Uterus (tissue), 3 donors: ENCODE measurements at regions not wholly inside any gene's neighbourhood (a gene's known extent, or its start where the extent isn't known, plus 50 kb on each side); places are given as distances from the start of the nearest gene placed in this dataset.

Source experiments
- DNase-seq, 2 donors: peaks; one replicate each; pipeline ENCODE4 v3.0.0-alpha.2; 2019 to 2020
- H3K27ac ChIP-seq, 2 donors: fragments of 200-600 bp; sonication (generic); 1 replicate in 1 of 2; 2 replicates in 1 of 2; pipeline ENCODE4 v1.5.1; 2016 to 2018
- H3K27me3 ChIP-seq, 2 donors: fragments of 200-600 bp; sonication (generic); one replicate each; pipeline ENCODE4 v1.5.1; 2018 to 2019; ENCODE audit warnings: control low read depth in 1 of 2
- H3K36me3 ChIP-seq, 2 donors: fragments of 200-600 bp; sonication (generic); one replicate each; pipeline ENCODE4 v1.5.1; 2019; ENCODE audit warnings: control low read depth in 1 of 2
- H3K4me1 ChIP-seq, 2 donors: fragments of 200-600 bp; sonication (generic); one replicate each; pipeline ENCODE4 v1.5.1; 2018 to 2019; ENCODE audit warnings: control low read depth in 1 of 2
- H3K4me3 ChIP-seq, 2 donors: fragments of 200-600 bp; sonication (generic); 1 replicate in 1 of 2; 2 replicates in 1 of 2; pipeline ENCODE4 v1.5.1; 2018 to 2019; ENCODE audit warnings: mild to moderate bottlenecking in 1 of 2
- H3K9me3 ChIP-seq, 2 donors: fragments of 200-600 bp; sonication (generic); one replicate each; pipeline ENCODE4 v1.5.1; 2019; ENCODE audit warnings: control low read depth in 1 of 2
- POLR2A ChIP-seq, 2 donors: fragments of 450-650 bp; IDR thresholded peaks; one replicate each; pipeline ENCODE4 v1.6.1; 2016; ENCODE audit warnings: antibody characterized with exemption in 2 of 2, mild to moderate bottlenecking in 1 of 2, moderate library complexity in 1 of 2
- intact Hi-C: fragments of 100-400 bp; cut with DNase I; formaldehyde crosslinking; loops from one replicate; pipeline ENCODE4 v1.15.1; 2023; ENCODE audit warnings: low total_unique reads
- TF ChIP-seq, protein P1 (sequence below), 4 experiments: fragments of 200-600 bp in 2 of 4; fragments of 450-650 bp in 2 of 4; sonication (generic) in 2 of 4; IDR thresholded peaks; one replicate each; pipeline ENCODE4 v1.5.1; 2016 to 2019; ENCODE audit warnings: antibody characterized with exemption in 4 of 4, mild to moderate bottlenecking in 2 of 4, moderate library complexity in 1 of 4
- donor health status: DM: yes; HTN: yes; CAD: no.

DNA sequence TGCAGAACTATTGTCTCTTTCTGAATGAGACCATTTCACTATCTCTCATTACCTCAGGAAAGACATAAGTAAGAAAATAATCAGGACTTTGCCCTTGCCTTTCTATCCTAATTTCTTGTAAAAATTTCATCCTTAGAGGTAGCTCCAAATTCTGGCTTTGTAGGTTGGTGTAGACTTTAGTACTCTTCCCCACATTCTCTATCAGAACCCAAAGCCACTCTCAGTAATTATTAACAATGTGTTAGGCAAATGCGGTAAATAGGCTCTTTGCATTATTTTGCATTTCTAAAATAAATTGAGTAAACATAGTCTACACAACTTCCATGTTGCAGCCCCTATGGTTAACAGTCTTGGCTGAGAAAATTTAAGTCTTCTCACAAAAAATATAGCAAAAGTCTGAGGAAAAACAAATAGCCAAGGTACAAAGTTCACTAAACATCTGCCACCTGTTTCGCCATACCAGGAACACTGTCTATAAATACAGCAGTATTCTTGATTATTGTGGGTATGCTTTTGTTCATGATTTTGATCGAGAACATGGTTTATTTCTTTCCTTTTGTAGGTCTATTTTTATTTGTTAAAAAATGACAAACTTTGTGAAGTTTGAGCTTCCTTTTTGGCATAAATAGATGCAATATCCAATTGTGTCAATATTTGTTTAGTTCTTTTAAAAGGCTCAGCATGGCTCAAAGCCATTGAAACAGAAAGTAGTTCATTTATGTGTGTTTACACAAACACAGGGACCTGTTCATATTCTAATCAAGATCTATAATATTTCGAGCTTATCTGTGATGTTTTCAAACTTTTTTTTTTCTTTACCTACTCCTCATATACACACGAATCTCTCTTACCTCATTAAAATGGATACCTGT is 1061.5 kb downstream of the CNTNAP5 start:
- no peak overlapping the region for H3K4me3 ChIP-seq
- TF ChIP-seq, protein P1, sequence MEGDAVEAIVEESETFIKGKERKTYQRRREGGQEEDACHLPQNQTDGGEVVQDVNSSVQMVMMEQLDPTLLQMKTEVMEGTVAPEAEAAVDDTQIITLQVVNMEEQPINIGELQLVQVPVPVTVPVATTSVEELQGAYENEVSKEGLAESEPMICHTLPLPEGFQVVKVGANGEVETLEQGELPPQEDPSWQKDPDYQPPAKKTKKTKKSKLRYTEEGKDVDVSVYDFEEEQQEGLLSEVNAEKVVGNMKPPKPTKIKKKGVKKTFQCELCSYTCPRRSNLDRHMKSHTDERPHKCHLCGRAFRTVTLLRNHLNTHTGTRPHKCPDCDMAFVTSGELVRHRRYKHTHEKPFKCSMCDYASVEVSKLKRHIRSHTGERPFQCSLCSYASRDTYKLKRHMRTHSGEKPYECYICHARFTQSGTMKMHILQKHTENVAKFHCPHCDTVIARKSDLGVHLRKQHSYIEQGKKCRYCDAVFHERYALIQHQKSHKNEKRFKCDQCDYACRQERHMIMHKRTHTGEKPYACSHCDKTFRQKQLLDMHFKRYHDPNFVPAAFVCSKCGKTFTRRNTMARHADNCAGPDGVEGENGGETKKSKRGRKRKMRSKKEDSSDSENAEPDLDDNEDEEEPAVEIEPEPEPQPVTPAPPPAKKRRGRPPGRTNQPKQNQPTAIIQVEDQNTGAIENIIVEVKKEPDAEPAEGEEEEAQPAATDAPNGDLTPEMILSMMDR (IDR thresholded peaks at IDR 0.05): no peak
- no peak for TF ChIP-seq POLR2A (IDR thresholded peaks at IDR 0.05)
- H3K9me3 ChIP-seq: no peaks in the 10 kb centered on the region
- H3K4me1 ChIP-seq: no peaks in the 10 kb centered on the region
- H3K36me3 ChIP-seq: no peaks in the 10 kb centered on the region
- H3K27ac ChIP-seq: no peak overlapping the region
- DNase-seq: no peak
- intact Hi-C loops: no loop called here
- H3K27me3 ChIP-seq: no peaks in the 10 kb centered on the region

DNA sequence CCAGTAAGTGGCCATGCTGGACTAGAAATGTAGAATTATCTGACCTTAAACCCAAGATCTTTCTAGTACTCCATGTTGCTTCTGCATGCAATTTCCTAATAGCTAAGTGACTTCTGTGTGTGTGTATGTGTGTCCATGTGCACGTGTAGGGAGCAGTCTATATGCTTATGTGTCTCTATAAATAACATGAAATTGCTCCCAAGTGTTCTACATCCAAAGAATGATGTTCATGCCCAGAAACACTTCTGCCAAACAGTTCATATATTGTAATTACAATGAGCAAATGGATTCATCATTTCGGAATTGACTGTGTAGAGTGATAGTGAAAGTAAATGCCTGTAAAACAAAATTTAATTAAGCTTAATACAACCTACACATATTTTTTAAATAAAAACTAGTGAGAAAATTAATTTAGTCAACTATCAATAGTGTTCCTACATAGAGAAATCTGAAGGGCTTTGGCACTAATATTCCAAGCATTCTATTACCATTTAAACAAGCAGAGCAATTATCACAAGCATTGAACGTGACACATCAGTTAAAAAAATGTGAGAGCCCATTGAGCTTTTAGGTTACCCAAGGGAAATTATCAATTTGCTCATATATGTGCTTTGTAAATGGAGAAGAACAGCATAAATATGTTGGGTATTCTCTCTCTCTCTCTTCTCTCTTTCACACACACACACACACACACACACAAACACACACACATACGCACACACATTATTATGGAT is 1067.4 kb downstream of the CNTNAP5 start:
- TF ChIP-seq, protein P1 (IDR thresholded peaks at IDR 0.05): no peak
- TF ChIP-seq POLR2A (IDR thresholded peaks at IDR 0.05): no peak
- Histone ChIP-seq H3K4me1 (no peaks in the 10 kb centered on the region), H3K27me3 (no peaks in the 10 kb centered on the region), H3K27ac (no peak overlapping the region), H3K9me3 (no peaks in the 10 kb centered on the region), H3K36me3 (no peaks in the 10 kb centered on the region), H3K4me3 (no peak overlapping the region)
- intact Hi-C loops: no loop called here
- no peak for DNase-seq

DNA sequence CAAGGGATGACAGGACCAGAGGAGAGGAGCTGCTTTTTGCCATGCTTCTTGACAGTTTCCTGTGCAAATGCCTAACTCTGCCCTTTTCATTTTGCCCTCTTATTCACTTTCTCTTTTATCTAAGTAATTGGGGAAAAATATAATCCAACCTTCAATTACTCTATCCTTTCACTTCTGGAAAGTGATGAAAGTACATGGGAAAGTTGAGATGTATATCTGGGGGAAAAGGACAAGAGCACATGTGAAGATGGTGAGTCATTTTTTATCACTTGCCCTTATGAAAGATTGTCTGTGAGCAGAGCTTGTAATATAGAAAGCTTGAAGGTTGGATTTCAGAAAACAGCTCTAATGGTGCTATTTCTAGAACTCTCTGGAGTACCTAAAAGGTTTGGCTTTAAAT is 1070.7 kb downstream of the CNTNAP5 start:
- intact Hi-C loops: no loop called here
- Histone ChIP-seq H3K9me3 (no peaks in the 10 kb centered on the region), H3K4me3 (no peak overlapping the region), H3K27ac (no peak overlapping the region), H3K36me3 (no peaks in the 10 kb centered on the region), H3K4me1 (no peaks in the 10 kb centered on the region), H3K27me3 (no peaks in the 10 kb centered on the region)
- TF ChIP-seq, protein P1 (IDR thresholded peaks at IDR 0.05): no peak
- no peak for TF ChIP-seq POLR2A (IDR thresholded peaks at IDR 0.05)
- no peak for DNase-seq

DNA sequence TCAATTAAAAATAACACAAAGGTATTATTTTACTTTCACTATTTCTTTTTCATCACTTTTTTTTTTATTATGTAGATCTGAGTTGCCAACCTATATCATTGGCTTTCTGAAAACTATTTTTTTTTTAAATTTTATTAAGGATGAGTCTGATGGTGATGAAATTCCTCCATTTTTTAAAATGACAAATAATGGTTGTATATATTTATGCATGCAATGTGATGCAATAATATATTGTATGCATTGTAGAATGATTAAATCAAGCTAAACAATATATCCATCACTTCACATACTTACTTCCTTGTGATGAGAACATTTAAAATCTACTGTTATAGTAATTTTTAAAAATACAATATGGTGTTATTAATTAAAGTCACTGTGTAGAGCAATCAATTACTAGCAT is 1081.6 kb downstream of the CNTNAP5 start:
- intact Hi-C loops: no loop called here
- Histone ChIP-seq H3K4me3 (no peak overlapping the region), H3K9me3 (no peaks in the 10 kb centered on the region), H3K27ac (no peak overlapping the region), H3K27me3 (no peaks in the 10 kb centered on the region), H3K4me1 (no peaks in the 10 kb centered on the region), H3K36me3 (no peaks in the 10 kb centered on the region)
- DNase-seq: no peak
- no peak for TF ChIP-seq POLR2A (IDR thresholded peaks at IDR 0.05)
- TF ChIP-seq, protein P1 (IDR thresholded peaks at IDR 0.05): no peak

DNA sequence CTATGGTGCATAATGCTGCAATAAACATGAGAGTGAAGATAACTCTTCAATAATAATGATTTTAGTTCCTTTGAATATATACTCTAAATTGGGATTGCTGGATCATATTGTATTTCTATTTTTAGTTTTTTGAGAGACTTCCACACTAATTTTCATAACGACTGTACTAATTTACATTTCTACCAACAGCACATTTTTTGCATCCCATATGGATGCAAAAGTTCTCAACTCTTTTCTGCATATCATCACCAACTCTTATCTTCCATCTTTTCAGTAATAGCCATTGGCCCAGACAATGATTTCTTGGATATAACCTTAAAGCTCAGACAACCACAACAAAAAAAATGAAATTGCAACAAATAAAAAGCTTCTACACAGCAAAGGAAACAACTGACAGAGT is 1082.4 kb downstream of the CNTNAP5 start:
- Histone ChIP-seq H3K27ac (no peak overlapping the region), H3K27me3 (no peaks in the 10 kb centered on the region), H3K4me3 (no peak overlapping the region), H3K4me1 (no peaks in the 10 kb centered on the region), H3K36me3 (no peaks in the 10 kb centered on the region), H3K9me3 (no peaks in the 10 kb centered on the region)
- no peak for TF ChIP-seq POLR2A (IDR thresholded peaks at IDR 0.05)
- TF ChIP-seq, protein P1 (IDR thresholded peaks at IDR 0.05): no peak
- intact Hi-C loops: no loop called here
- no peak for DNase-seq
